Right renal cortex interstitium (tissue), 3 donors: ENCODE measurements at regions not wholly inside any gene's neighbourhood (a gene's known extent, or its start where the extent isn't known, plus 50 kb on each side); places are given as distances from the start of the nearest gene placed in this dataset.
"Not testable (repeated sequence)": the region's sequence is repeated elsewhere in the genome, so short reads cannot be mapped to it uniquely, and the experiment has no call there.

Experiments
- DNase-seq, 3 donors: peaks; one replicate each; pipeline ENCODE4 v3.0.0-alpha.2; 2013; ENCODE audit warnings: low read depth in 3 of 3, low spot score in 2 of 3

- not testable (repeated sequence) for DNase-seq
Measured at GRCh38 chr2:90288396-90288795, 1596.9 kb downstream of the RPIA start.

- not testable (repeated sequence) for DNase-seq
Measured at GRCh38 chr2:90289291-90289980, 1598.0 kb downstream of the RPIA start.

- DNase-seq: not testable (repeated sequence)
Measured at GRCh38 chr2:90290701-90291100, 1599.2 kb downstream of the RPIA start.

- DNase-seq: not testable (repeated sequence)
Measured at GRCh38 chr2:90291168-90291883, 1599.9 kb downstream of the RPIA start.

- DNase-seq: not testable (repeated sequence)
Measured at GRCh38 chr2:90291934-90292333, 1600.5 kb downstream of the RPIA start.

- DNase-seq: not testable (repeated sequence)
Measured at GRCh38 chr2:90292451-90292850, 1601.0 kb downstream of the RPIA start.

- DNase-seq: not testable (repeated sequence)
Measured at GRCh38 chr2:90293224-90293623, 1601.8 kb downstream of the RPIA start.

GRCh38 chr2:90293806-90294205 is 1602.3 kb downstream of the RPIA start:
- DNase-seq: not testable (repeated sequence)

- not testable (repeated sequence) for DNase-seq
Measured at GRCh38 chr2:90295036-90295750, 1603.7 kb downstream of the RPIA start.

GRCh38 chr2:90296484-90296777 is 1605.0 kb downstream of the RPIA start:
- DNase-seq: not testable (repeated sequence)

GRCh38 chr2:90297701-90298100 is 1606.2 kb downstream of the RPIA start:
- not testable (repeated sequence) for DNase-seq

- not testable (repeated sequence) for DNase-seq
Measured at GRCh38 chr2:90298126-90298755, 1606.8 kb downstream of the RPIA start.

- not testable (repeated sequence) for DNase-seq
Measured at GRCh38 chr2:90298983-90299382, 1607.5 kb downstream of the RPIA start.

GRCh38 chr2:90322982-90323381 is 1631.5 kb downstream of the RPIA start:
- not testable (repeated sequence) for DNase-seq

GRCh38 chr2:90323612-90324558 is 1632.4 kb downstream of the RPIA start:
- not testable (repeated sequence) for DNase-seq

GRCh38 chr2:90324672-90325071 is 1633.2 kb downstream of the RPIA start:
- not testable (repeated sequence) for DNase-seq

- DNase-seq: not testable (repeated sequence)
Measured at GRCh38 chr2:90325796-90326353, 1634.4 kb downstream of the RPIA start.

GRCh38 chr2:90355546-90355945 is 1664.1 kb downstream of the RPIA start:
- not testable (repeated sequence) for DNase-seq

GRCh38 chr2:90359344-90359743 is 1667.9 kb downstream of the RPIA start:
- DNase-seq: not testable (repeated sequence)
